H9 (cell line): ENCODE measurements at regions not wholly inside any gene's neighbourhood (a gene's known extent, or its start where the extent isn't known, plus 50 kb on each side); places are given as distances from the start of the nearest gene placed in this dataset.

ENCODE experiments used
- DNase-seq: peaks from one replicate; pipeline ENCODE4 v3.0.0-alpha.2; 2017
- H2AFZ ChIP-seq: one replicate; pipeline ENCODE4 v1.6.1; 2013; ENCODE audit warnings: mild to moderate bottlenecking, low read length, control low read depth, moderate library complexity
- H2AK5ac ChIP-seq: 2 replicates; pipeline ENCODE4 v1.6.1; 2013; ENCODE audit warnings: low read length, control low read depth, mixed read lengths; ENCODE audit not compliant: insufficient read length
- H2BK120ac ChIP-seq: one replicate; pipeline ENCODE4 v1.6.1; 2013; ENCODE audit warnings: low read depth, mild to moderate bottlenecking, low read length, control low read depth, inconsistent platforms; ENCODE audit not compliant: poor library complexity, severe bottlenecking
- H2BK12ac ChIP-seq: 2 replicates; pipeline ENCODE4 v1.6.1; 2013; ENCODE audit warnings: low read length, control low read depth, mixed read lengths, low read depth; ENCODE audit not compliant: insufficient read length
- H2BK15ac ChIP-seq: 2 replicates; pipeline ENCODE4 v1.6.1; 2013; ENCODE audit warnings: low read depth, low read length, control low read depth
- H2BK20ac ChIP-seq: one replicate; pipeline ENCODE4 v1.6.1; 2013; ENCODE audit warnings: low read depth, mild to moderate bottlenecking, low read length, control low read depth, inconsistent platforms; ENCODE audit not compliant: poor library complexity, severe bottlenecking
- H2BK5ac ChIP-seq: 2 replicates; pipeline ENCODE4 v1.6.1; 2013; ENCODE audit warnings: low read length, control low read depth, mixed read lengths; ENCODE audit not compliant: insufficient read length
- H3K14ac ChIP-seq: 2 replicates; pipeline ENCODE4 v1.6.1; 2013; ENCODE audit warnings: low read length, control low read depth; ENCODE audit not compliant: insufficient read depth
- H3K18ac ChIP-seq: 2 replicates; pipeline ENCODE4 v1.6.1; 2013; ENCODE audit warnings: low read depth, mild to moderate bottlenecking, mixed read lengths, low read length, control low read depth; ENCODE audit not compliant: insufficient read length
- H3K23ac ChIP-seq: 2 replicates; pipeline ENCODE4 v1.6.1; 2013; ENCODE audit warnings: low read length, control low read depth, mixed read lengths, low read depth; ENCODE audit not compliant: insufficient read length
- H3K23me2 ChIP-seq: 2 replicates; pipeline ENCODE4 v1.6.1; 2013; ENCODE audit warnings: low read depth, mild to moderate bottlenecking, mixed read lengths, low read length, control low read depth; ENCODE audit not compliant: insufficient read length, poor library complexity, severe bottlenecking
- H3K27ac ChIP-seq: 2 replicates; pipeline ENCODE4 v1.5.1; 2013; ENCODE audit warnings: low read length, control low read depth, mixed read lengths, low read depth; ENCODE audit not compliant: insufficient read length
- H3K27me3 ChIP-seq: 2 replicates; pipeline ENCODE4 v1.6.1; 2013; ENCODE audit warnings: low read length, control low read depth, inconsistent platforms; ENCODE audit not compliant: insufficient read depth
- H3K4ac ChIP-seq: 2 replicates; pipeline ENCODE4 v1.6.1; 2013; ENCODE audit warnings: low read depth, mild to moderate bottlenecking, control low read depth, inconsistent platforms, low read length, moderate library complexity
- H3K4me1 ChIP-seq: 2 replicates; pipeline ENCODE4 v1.6.1; 2013; ENCODE audit warnings: low read length, control low read depth, inconsistent platforms; ENCODE audit not compliant: insufficient read depth
- H3K4me2 ChIP-seq: 2 replicates; pipeline ENCODE4 v1.6.1; 2013; ENCODE audit warnings: low read length, control low read depth, mixed read lengths; ENCODE audit not compliant: insufficient read length, insufficient read depth
- H3K56ac ChIP-seq: 2 replicates; pipeline ENCODE4 v1.6.1; 2013; ENCODE audit warnings: low read depth, mild to moderate bottlenecking, mixed read lengths, low read length, control low read depth; ENCODE audit not compliant: insufficient read length
- H3K79me1 ChIP-seq: 2 replicates; pipeline ENCODE4 v1.6.1; 2013; ENCODE audit warnings: low read depth, mild to moderate bottlenecking, moderate library complexity, low read length, control low read depth, inconsistent platforms; ENCODE audit not compliant: insufficient read depth, poor library complexity, severe bottlenecking
- H3K79me2 ChIP-seq: 2 replicates; pipeline ENCODE4 v1.6.1; 2013; ENCODE audit warnings: low read length, control low read depth, inconsistent platforms; ENCODE audit not compliant: insufficient read depth
- H3K9ac ChIP-seq: 2 replicates; pipeline ENCODE4 v1.6.1; 2013; ENCODE audit warnings: low read length, control low read depth, mixed read lengths; ENCODE audit not compliant: insufficient read length; ENCODE audit errors: extremely low read depth
- H3K9me3 ChIP-seq: one replicate; pipeline ENCODE4 v1.6.1; 2013; ENCODE audit warnings: low read depth, low read length, inconsistent platforms; ENCODE audit not compliant: control insufficient read depth
- H3T11ph ChIP-seq: one replicate; pipeline ENCODE4 v1.6.1; 2013; ENCODE audit warnings: mild to moderate bottlenecking, low read length, control low read depth, inconsistent platforms
- H4K20me1 ChIP-seq: one replicate; pipeline ENCODE4 v1.6.1; 2013; ENCODE audit not compliant: control insufficient read depth, insufficient read length, insufficient read depth
- H4K5ac ChIP-seq: 2 replicates; pipeline ENCODE4 v1.6.1; 2013; ENCODE audit warnings: low read depth, mild to moderate bottlenecking, mixed read lengths, low read length, control low read depth; ENCODE audit not compliant: insufficient read length
- H4K8ac ChIP-seq: replicated peaks from 2 replicates; pipeline ENCODE4 v1.6.1; 2013; ENCODE audit warnings: low read length, control low read depth, mixed read lengths, low read depth; ENCODE audit not compliant: insufficient read length
- H4K91ac ChIP-seq: 2 replicates; pipeline ENCODE4 v1.6.1; 2013; ENCODE audit warnings: low read depth, mild to moderate bottlenecking, moderate library complexity, mixed read lengths, low read length, control low read depth; ENCODE audit not compliant: insufficient read length
- H3K27ac Mint-ChIP-seq, 3 experiments: 2 replicates in 2 of 3; 3 replicates in 1 of 3; pipeline ENCODE4 v1.8.0; 2020 to 2021; ENCODE audit warnings: mixed read lengths in 3 of 3, mild to moderate bottlenecking in 1 of 3, moderate library complexity in 1 of 3
- H3K27me3 Mint-ChIP-seq: 2 replicates; pipeline ENCODE4 v1.8.0; 2021; ENCODE audit warnings: low read depth, mild to moderate bottlenecking, moderate library complexity, mixed read lengths
- H3K36me3 Mint-ChIP-seq, 3 experiments: 2 replicates in 2 of 3; 3 replicates in 1 of 3; pipeline ENCODE4 v1.8.0; 2020 to 2021; ENCODE audit warnings: low read depth in 3 of 3, mixed read lengths in 3 of 3; ENCODE audit not compliant: insufficient read depth in 1 of 3
- H3K4me1 Mint-ChIP-seq, 2 experiments: 2 replicates each; pipeline ENCODE4 v1.8.0; 2020; ENCODE audit warnings: mixed read lengths in 2 of 2
- H3K4me3 Mint-ChIP-seq, 2 experiments: 2 replicates in 1 of 2; 3 replicates in 1 of 2; pipeline ENCODE4 v1.8.0; 2020 to 2021; ENCODE audit warnings: mild to moderate bottlenecking in 2 of 2, mixed read lengths in 2 of 2, moderate library complexity in 1 of 2
- H3K9me3 Mint-ChIP-seq, 2 experiments: 2 replicates in 1 of 2; 3 replicates in 1 of 2; pipeline ENCODE4 v1.8.0; 2020; ENCODE audit warnings: mild to moderate bottlenecking in 2 of 2, mixed read lengths in 2 of 2, moderate library complexity in 1 of 2
- CTCF ChIP-seq: fragments of 200-600 bp; sonication (generic); conservative IDR thresholded peaks from 3 replicates; pipeline ENCODE4 v1.8.0; 2021; ENCODE audit warnings: antibody characterized with exemption, mild to moderate bottlenecking
- WGBS: extraction: QIAGEN DNeasy Blood & Tissue Kit; methylation state at CpG from one replicate; pipeline ENCODE4 v1.1.7; 2013; ENCODE audit warnings: missing lambda C conversion rate, low lambda C conversion rate, mixed read lengths; ENCODE audit not compliant: insufficient read length; ENCODE audit errors: extremely low coverage; 5-methylcytosine and 5-hydroxymethylcytosine counted together

GRCh38 chr7:121515229-121515628 lies 119.1 kb upstream of the FAM3C start:
- Histone ChIP-seq H3T11ph (no peak overlapping the region), H2AK5ac (no peak overlapping the region), H3K23ac (no peak overlapping the region), H2BK15ac (no peak overlapping the region), H3K27me3 (no peaks in the 10 kb centered on the region), H2BK5ac (no peak overlapping the region), H3K56ac (no peak overlapping the region), H3K79me1 (no peaks in the 10 kb centered on the region), H4K91ac (no peak overlapping the region), H3K18ac (no peak overlapping the region), H4K8ac (no peak overlapping the region), H2AFZ (no peak overlapping the region), H3K14ac (no peak overlapping the region), H3K9me3 (peaks cover 9% of the 10 kb centered on the region), H2BK20ac (no peak overlapping the region), H3K79me2 (no peaks in the 10 kb centered on the region), H3K23me2 (no peaks in the 10 kb centered on the region), H3K9ac (no peak overlapping the region), H4K20me1 (no peaks in the 10 kb centered on the region), H3K4me2 (no peak overlapping the region), H2BK12ac (no peak overlapping the region), H3K27ac (no peak overlapping the region), H3K4me1 (peaks cover 4% of the 10 kb centered on the region; the same call in 1 of the 2 replicates), H2BK120ac (no peak overlapping the region), H3K4ac (no peak overlapping the region), H4K5ac (no peak overlapping the region)
- peaks cover under 1% of the 10 kb centered on the region; the same call in 1 of the 2 replicates for H3K27me3 Mint-ChIP-seq
- H3K4me1 Mint-ChIP-seq, result peaks cover 20% of the 10 kb centered on the region in 2 experiments
- H3K27ac Mint-ChIP-seq, result no peak overlapping the region
- no peak for DNase-seq
- peaks cover 12 to 23% (median 19%) of the 10 kb centered on the region in 3 experiments for H3K36me3 Mint-ChIP-seq
- H3K9me3 Mint-ChIP-seq, result peaks cover 15 to 17% of the 10 kb centered on the region in 2 experiments
- no peak overlapping the region for H3K4me3 Mint-ChIP-seq
- no CpG with 5 or more reads among the region's 2 CpGs for WGBS
- no peak for TF ChIP-seq CTCF
